CD4-positive, alpha-beta T cell treated with Interleukin-10 for 1 hour (primary cell): ENCODE measurements at regions not wholly inside any gene's neighbourhood (a gene's known extent, or its start where the extent isn't known, plus 50 kb on each side); places are given as distances from the start of the nearest gene placed in this dataset.
"Not testable (repeated sequence)": the region's sequence is repeated elsewhere in the genome, so short reads cannot be mapped to it uniquely, and the experiment has no call there.

Experiments used
- DNase-seq: peaks from one replicate; pipeline ENCODE4 v3.0.0-alpha.2; 2020

- no peak for DNase-seq
Observed at GRCh38 chr20:12512755-12513154, 496.0 kb upstream of the SPTLC3 start.

GRCh38 chr20:12528104-12528503 lies 480.7 kb upstream of the SPTLC3 start:
- no peak for DNase-seq

GRCh38 chr20:12528591-12529041 lies 480.2 kb upstream of the SPTLC3 start:
- DNase-seq = no peak

- DNase-seq = no peak
Observed at GRCh38 chr20:12531626-12532025, 477.1 kb upstream of the SPTLC3 start.

GRCh38 chr20:12535316-12535715 lies 473.5 kb upstream of the SPTLC3 start:
- no peak for DNase-seq

- no peak for DNase-seq
Observed at GRCh38 chr20:12535770-12536169, 473.0 kb upstream of the SPTLC3 start.

- DNase-seq = no peak
Observed at GRCh38 chr20:12554426-12554825, 454.3 kb upstream of the SPTLC3 start.

GRCh38 chr20:12555369-12555768 lies 453.4 kb upstream of the SPTLC3 start:
- no peak for DNase-seq

GRCh38 chr20:12555849-12556248 lies 452.9 kb upstream of the SPTLC3 start:
- DNase-seq = not testable (repeated sequence)

GRCh38 chr20:12557224-12557623 lies 451.5 kb upstream of the SPTLC3 start:
- no peak for DNase-seq

- DNase-seq = no peak
Observed at GRCh38 chr20:12564979-12565378, 443.8 kb upstream of the SPTLC3 start.

- no peak for DNase-seq
Observed at GRCh38 chr20:12566596-12566995, 442.2 kb upstream of the SPTLC3 start.

- DNase-seq = no peak
Observed at GRCh38 chr20:12570371-12570770, 438.4 kb upstream of the SPTLC3 start.

GRCh38 chr20:12573442-12573841 lies 435.3 kb upstream of the SPTLC3 start:
- no peak for DNase-seq

- DNase-seq = no peak
Observed at GRCh38 chr20:12575352-12576095, 433.2 kb upstream of the SPTLC3 start.

- DNase-seq = no peak
Observed at GRCh38 chr20:12577213-12577612, 431.6 kb upstream of the SPTLC3 start.

- DNase-seq = no peak
Observed at GRCh38 chr20:12581644-12582289, 427.0 kb upstream of the SPTLC3 start.

GRCh38 chr20:12582710-12583109 lies 426.1 kb upstream of the SPTLC3 start:
- DNase-seq = not testable (repeated sequence)

- DNase-seq = no peak
Observed at GRCh38 chr20:12591949-12592470, 416.8 kb upstream of the SPTLC3 start.

GRCh38 chr20:12592756-12593155 lies 416.0 kb upstream of the SPTLC3 start:
- no peak for DNase-seq

GRCh38 chr20:12593342-12593873 lies 415.4 kb upstream of the SPTLC3 start:
- no peak for DNase-seq

GRCh38 chr20:12594410-12595088 lies 414.2 kb upstream of the SPTLC3 start:
- DNase-seq = no peak

GRCh38 chr20:12595841-12596240 lies 412.9 kb upstream of the SPTLC3 start:
- no peak for DNase-seq
